ENCODE measurements at regions not wholly inside any gene's neighbourhood (a gene's known extent, or its start where the extent isn't known, plus 50 kb on each side); places are given as distances from the start of the nearest gene placed in this dataset.

DNA sequence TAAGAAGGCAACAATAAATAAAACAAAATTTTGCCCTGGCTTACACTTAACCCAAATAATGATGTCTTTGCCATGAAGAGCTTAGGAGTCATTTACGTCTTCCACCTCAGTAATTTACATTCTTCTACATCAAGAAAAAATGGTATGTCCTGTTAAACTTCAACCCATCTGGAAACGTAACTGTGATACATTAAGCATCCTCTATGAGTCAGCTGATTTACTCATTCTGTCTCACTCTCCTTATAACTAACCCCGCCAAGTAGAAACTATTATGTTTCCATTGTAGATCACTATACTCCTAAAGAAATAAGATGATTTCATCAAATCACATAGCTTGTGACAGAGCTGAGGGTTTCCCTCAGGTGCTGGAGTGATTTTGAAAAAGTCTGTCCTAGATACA lies 330.7 kb downstream of the CDC14C start:
- no peak for FAIRE-seq

DNA sequence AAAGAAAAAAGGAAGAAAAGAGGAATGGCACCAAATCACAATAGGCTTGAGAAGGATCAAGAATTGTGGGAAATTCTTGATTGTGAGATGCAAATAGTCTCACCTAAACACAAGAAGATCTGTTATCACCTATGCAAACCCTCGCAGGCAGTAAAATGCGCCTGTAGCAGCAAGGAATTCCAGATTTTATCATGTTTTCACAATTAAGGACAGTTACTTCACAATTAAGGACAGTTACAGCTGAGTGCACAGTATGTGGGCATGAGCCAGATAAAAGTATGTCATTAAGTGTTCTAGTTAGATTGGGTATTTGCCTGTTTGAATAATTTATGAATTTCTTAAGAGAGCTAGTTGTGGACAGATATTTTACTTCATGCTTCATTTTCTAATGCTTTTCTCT lies 336.2 kb downstream of the CDC14C start:
- FAIRE-seq, result no peak

DNA sequence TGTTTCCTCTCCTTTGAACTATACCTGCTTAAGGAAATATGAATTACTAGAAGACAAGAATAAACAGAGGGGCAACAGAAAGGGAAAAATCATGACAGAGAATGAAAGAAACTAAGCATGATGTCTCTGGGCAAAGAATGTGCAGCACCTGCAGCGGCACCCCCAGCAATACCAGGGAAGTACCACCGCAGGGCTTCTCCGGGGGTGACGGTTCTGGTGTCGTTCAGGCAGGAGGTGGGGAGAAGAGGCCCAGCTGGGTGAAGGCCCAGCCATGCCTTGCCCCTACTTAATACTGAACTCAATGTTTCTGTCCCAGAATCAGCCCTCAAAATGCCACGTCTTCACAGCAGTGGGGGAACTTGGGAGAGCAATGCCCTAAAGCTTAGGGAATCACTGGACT lies 337.6 kb downstream of the CDC14C start:
- no peak for FAIRE-seq

DNA sequence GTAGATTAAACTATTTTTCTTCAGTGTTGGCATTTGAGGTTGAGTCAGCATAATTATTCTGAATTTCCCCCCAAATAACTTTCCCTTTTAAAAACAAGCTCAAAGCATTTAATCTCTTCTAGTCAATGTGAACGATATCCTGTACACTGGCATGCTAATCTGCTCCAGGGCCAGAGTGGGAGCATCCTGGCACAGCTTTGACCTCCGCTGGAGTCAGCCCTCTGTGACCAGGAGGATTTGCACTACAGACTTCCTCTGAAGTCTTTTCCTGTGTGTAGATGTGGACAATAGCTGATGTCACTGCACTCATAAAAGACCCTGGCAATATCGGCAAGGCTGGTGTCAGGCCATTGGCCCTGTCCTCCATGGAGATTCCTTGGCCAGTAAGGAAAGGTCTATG lies 340.2 kb downstream of the CDC14C start:
- no peak for FAIRE-seq

DNA sequence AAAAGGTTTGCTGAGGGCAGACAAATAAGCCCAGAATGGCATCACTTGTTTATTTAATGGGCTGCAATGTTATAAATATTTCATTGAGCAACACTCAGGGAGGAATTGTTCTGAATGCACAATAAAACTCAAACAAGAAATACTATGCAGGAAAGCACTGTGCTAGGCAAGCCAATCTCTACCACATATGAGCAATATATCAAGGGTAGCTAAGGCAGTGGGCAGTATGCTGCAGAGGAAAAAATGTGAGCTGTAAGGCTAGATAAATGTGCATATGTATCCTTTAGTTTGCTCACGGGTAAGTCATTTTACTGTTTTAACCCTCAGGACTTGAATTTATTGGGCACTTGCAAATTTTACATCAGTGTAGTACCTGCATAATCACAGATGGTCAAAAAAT lies 349.6 kb downstream of the CDC14C start:
- no peak for FAIRE-seq

DNA sequence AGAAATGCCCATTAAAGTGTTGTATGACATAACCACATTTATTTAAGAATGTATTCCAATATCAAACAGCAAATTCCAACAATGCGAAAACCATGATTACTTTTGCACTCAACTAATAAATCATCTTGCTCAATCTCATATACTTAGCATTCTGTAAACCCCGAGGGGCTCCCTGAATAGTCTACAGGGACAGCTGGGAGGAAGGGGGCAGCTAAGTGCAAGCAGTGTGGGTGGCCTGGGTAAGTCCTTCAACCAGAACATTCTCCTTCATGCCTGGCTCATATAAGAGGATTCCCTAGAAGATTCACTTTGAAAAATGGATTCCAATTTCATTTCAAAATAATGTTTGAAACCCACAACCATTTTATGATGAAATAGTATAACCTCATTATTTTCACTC lies 355.5 kb downstream of the CDC14C start:
- no peak for FAIRE-seq

DNA sequence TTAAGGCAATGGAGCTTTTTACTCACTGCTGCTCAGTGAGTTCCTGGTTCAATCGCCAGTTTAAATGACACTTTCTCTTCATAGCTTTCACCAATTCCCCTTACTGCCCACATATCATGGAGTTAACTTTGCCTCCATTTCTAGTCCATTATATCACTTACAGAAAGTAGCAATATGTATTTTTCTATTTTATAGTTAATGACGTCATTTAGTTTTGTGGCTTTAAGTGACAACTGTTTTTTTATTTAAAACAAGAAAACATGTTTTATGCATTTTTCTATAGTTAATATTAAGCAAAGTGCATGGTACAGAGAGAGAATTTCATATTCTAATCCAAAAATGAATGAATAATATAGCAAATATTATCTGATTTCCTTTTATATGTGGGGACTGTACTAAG lies 363.3 kb downstream of the CDC14C start:
- FAIRE-seq, result no peak

DNA sequence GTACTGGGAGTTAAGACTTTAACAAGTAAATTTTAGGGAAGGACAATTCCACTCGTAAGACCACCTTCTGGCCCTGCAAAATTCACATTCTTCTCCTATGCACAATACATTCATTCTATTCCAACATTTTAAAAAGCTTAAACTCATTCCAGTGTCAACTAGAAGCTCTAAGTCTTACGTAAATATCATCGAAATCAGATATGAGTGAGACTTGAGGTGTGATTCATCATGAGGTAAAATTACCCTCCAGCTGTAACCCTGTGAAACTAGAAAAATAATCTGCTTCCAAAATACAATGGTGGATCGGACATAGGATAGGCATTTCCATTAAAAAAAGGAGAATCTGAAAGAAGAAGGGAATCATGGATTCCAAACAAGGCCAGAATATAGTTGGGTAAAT lies 370.3 kb downstream of the CDC14C start:
- no peak for FAIRE-seq

DNA sequence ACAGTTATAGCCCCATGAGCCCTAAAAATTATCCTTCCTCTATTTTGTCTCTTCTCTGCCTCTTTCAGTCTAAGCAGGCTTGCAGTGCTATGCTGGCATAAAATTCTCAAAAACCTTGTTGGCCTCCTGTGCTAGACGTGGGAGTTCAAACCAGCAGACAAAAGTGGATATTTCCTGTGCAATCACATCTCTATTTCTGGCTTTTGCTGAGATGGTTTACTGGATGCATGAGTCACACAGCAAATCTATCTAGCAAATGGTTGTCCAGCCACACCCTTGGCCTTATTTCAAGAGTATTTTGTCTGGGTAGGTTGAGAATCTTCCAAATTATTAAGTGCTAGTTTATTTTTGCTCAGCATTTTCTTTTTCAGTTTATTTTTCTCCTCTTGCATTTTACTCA lies 370.8 kb downstream of the CDC14C start:
- no peak for FAIRE-seq

DNA sequence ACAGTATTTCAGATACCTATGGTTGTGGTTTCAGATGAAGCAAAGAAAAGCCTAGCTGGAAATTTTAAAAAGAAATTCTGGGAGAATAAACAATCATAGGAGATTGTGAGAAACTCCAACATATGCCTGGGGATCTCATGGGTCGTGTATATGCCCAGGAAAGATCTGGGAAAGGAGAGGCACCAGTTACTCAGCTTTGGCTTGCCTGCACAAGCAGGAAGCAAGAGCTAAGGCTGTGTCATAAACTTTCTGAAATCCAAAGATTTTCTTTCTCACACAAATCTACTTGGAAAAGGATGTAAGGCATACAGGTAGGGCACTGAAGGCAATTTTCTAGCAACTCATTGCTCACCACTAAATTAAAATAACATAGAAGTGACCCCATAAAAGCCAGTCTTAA lies 373.6 kb downstream of the CDC14C start:
- FAIRE-seq, result no peak

DNA sequence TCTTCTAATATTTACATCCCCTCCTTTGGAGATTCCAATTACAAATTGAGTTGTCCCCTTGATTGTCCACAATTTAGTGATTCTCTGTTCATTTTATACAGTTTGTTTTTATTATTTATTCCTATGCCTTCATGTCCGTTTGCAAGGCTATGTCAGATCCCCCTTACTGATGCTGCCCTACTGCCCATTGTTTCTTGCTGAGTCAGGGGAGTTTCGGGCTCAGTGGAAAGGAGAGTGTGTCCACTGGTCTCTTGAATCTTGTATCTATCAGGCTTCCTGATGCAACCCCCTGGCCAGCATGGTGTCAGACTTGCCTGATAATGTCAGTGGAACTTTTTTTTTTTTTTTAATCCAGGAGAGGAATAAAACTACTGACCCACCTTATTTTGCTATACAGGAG lies 384.4 kb downstream of the CDC14C start:
- FAIRE-seq, result no peak

DNA sequence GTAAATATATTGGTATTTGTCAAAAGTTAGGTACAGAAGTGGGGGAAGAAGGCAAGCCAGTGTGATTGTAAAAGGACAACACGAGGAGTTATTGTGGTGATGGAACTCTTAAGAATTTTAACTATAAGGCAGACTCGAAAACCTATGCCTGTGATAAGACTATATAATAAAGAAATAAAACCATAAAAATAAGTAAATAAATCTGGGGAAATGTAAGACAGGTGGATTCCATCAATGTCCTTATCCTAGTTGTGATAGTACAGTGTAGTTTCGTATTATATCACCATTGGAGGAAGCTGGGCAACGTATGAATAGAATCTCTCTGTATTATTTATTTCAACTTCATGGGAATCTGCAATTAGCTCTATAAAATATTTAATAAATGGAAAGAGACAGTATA lies 395.7 kb downstream of the CDC14C start:
- FAIRE-seq, result no peak

DNA sequence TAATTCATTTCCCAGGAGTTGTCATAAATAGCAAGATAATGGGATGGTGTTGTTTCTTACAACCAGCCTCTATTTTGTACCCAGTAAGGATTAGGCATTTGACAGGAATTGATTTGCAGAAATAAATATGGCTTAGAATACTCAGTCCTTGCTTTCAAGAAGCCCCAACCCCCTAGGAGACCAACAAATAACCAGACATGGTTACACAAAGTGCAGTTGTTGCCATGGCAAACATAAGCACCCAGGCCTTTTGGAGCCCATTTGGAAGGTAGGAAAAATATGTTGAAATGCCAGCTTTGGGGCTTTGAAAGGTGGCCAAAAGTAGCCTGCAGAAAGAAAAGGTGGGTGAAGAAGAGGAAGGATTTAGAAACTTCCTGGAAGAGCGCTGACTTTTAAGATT lies 397.5 kb downstream of the CDC14C start:
- no peak for FAIRE-seq

DNA sequence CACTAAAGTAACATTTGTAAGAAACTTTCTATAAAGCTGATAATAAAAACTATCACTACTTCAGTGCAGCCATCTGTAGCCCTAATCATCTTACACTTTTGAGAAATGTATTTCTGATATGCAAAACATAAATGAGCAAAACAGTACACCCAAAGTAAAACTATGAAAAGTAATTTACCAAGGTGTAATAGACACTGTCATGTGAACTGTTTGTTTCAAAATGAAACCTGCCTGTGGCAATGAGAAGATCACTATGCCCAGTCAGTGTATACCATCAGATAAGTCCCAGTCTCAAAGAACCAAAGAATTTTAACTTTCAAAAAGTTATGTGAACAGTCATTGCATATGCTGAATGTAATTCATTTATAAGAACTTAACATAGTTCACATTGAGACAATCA lies 398.1 kb downstream of the CDC14C start:
- FAIRE-seq, result no peak

DNA sequence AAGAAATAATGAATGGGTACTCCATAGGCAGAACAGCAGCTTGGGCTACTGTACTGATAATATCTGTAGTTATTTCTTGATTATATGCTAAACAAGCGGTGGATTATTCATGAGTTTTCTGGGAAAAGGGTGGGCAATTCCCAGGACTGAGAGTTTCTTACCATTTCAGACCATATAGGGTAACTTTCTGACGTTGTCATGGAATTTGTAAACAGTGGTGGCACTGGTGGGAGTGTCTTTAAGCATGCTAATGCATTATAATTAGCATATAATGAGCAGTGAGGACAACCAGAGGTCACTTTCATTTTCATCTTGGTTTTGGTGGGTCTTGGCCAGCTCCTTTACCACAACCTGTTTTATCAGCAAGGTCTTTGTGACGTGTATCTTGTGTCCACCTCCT lies 399.7 kb downstream of the CDC14C start:
- no peak for FAIRE-seq

DNA sequence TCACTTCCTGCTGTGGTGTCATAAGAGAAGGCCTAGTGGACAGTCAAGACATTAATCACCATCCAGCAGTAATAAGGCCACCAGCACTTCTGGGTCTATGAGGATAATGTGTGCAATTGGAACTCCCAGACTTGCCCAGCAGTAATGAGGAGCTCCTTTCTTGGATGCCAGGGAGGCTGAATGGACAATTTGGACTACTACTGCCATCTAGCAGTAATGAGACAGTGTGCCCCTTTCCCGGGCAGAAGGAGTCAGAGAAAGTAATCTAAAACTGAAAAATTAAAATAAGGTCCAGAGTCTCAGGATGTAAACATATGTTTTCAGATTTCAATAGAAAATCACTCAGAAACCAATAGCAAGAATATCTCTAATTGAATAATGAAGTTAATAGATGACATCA lies 400.4 kb downstream of the CDC14C start:
- no peak for FAIRE-seq

DNA sequence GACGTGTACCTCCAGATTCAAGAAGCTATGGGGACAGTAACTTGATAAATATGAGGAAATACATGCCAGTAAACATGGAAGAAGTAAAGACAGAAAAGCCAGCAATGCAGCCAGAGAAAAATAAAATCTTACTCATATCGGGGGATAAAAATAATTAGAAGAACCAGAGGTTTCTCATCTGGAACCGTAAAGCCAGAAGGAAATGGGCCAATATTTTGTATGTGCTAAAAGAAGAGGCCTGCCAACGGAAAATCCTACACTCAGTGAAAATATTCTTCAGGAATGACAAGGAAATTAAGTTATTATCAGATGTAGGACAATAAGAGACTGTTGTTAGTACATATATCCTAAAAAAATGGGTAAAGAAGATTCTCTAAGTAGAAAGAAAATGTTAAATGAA lies 401.2 kb downstream of the CDC14C start:
- FAIRE-seq, result no peak

DNA sequence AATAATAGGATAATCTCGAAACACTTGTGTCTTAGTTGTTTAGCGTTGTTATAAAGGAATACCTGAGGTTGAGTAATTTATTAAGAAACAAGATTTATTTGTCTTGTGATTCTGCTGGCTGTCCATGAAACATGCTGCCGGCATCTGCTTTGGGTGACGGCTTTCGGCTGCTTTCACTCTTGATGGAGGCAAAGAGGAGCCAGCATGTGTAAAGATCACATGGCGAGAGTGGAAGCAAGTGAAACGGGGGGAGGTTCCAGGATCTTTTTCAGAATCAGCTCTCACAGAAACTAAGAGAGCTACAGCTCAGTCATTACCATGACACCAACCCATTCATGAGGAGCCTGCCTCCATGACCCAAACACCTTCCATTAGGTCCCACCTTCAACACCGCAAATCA lies 402.8 kb downstream of the CDC14C start:
- FAIRE-seq, result no peak

DNA sequence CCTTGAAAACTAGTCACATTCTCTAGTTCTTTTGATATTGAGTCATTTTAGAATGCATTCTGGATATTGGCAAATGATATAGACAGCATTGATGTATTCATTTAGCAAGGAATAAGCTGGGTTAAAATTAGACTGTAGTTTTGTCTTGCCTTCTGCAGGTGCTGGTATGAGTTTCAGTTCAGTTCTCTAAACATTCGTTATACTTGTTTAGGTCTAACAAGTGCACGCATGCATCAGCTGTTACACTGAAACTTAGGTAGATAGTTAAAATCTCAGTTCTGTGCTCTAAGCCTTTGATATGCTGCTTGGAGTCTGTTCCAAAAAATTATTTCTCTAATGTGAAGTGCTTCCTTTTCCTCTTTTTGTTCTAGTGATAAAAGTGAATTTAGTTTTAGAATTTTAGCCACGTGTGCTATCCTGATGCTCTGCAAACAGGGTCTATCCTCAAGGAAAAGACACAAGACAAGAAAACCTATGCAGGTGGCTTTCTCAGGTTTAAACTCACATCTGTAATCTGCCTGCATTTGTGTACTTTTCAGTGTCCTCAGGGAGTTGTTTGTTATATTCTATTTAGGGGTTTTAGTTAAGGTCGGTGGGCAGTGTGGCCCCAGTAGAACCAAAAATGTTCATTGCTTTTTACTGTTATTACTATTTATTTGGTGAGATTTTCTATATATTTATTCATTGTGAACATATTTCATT lies 409.0 kb downstream of the CDC14C start:
- no peak for FAIRE-seq

DNA sequence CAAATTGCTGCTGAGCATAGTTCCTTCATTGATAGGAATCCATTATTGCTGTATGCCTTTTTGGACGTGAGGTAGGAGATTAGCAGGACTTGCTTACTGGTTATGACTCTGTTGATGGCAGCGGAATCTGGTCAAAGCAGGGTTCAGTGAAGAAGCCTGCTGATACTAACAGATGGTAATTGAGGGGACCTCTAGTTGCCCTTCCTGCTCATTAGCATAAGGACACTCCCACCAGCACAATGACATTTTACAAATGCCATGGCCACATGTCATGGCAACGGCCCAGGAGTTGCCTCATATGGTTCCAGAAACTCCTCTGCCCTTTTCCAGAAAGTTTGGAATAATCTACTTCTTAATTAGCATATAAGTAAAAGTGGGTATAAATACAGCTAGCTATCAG lies 417.5 kb downstream of the CDC14C start:
- FAIRE-seq, result no peak

DNA sequence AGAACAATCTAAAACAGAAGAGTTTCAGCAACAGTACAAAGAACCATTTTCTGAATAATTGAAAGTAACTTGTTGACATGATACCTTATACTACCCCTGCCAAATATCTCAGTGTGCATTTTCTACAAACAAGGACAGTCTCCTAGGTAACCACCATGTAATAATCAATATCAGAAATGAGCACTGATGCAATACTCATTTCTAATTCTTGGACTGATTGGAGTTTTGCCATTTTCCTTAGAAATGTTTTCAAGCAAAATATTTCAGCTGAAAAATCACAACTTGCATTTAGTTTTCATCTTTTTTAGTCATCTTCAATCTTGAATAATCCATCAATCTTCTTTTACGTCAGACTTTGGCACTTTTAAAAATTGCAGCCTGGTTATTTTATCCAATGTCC lies 420.2 kb downstream of the CDC14C start:
- FAIRE-seq, result no peak

DNA sequence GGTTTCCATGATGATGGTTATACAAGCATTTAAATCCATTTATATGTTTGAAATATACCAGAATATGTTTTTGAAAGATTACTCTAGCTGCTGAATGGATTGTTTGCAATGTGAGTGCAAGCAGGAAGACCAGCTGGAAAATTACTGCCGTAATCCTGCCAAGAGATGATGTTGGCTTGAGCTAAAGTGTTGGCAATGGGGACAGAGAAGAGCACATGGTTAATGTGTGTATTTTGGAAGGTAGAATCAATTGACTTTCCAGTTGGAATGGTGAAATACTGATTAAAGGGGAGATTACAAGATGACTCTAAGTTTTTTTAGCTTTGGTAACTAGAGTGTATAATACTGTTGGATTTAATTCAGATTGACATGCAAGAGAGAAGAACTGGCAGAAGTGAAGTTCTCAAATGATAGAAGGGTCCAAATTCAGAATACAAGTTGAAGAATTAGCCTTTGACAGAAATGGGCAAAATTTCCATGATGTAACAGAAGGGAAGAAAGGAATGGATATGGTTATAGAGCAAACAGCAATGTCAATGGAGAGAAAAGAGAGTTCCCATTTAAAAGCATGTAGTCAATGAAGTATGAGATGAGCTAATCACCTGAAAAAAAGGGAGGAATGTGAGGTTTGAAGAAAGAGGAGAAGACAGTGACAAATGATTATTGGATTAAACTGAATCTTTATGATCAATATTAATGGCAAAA lies 422.0 kb downstream of the CDC14C start:
- no peak for FAIRE-seq

DNA sequence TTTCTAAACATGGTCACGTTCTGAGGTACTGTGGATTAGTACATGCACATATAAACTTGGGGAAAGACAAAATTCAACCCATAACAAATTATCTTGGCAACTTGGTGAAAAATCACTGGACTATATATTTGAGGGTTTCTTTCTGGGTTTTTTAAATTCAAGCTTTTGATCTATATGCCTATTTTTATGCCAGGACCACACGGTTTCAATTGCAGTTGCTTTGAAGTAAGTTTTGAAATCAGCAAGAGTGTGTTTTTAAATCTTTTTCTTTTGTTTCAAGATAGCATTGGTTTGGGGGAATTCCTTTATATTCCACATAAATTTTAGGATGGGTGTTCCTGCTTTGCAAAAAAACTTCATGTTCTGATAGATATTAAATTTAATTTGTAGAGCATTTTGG lies 406.4 kb upstream of the VWC2 start:
- no peak for FAIRE-seq

DNA sequence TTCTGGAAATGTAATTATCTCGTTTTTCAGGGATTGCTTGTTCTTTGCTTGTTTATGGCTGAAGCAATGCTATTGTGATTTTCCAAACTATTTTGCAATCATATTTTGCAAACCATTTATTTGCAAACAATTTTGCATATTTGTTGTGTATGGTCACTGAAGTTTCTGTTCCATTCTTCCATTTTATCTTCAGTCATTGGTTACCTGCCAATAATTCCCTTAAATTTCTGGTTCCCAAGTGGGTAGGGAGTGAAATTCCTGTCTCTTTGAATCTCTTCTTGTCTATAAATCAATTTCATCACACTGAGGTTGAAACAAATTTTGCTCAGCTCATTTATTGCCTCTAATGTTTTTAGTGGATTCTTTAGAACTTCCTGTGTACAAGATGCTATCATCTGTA lies 401.7 kb upstream of the VWC2 start:
- FAIRE-seq, result no peak

DNA sequence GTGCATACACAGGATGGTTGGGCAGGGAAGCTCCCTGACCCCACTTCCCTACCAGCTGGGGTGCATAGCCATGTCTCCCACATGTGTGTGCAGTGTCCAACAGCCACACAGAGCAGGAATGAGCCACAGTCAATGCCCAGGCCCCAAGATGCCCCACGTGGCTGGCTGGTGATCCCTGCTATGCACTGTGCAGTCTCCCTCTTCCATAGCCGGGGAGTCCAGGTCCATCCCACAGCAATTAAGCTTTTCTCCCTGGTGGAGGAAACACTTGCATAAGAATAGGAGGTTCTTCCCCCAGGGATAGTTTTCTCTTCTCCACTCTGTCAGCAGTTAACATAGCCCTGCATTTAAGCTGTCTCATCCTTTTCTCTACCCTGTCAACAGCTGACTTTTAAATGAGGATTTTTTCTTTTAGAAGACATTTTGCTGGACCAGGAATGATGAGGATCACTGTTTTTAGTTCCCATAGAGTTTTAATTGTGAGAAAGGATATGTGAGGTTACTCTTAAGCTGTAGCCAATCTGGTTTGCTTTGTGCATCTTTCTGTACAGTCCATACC lies 396.5 kb upstream of the VWC2 start:
- no peak for FAIRE-seq
